MV-4-11 (cell line): ENCODE measurements at regions not wholly inside any gene's neighbourhood (a gene's known extent, or its start where the extent isn't known, plus 50 kb on each side); places are given as distances from the start of the nearest gene placed in this dataset.
"Not testable (repeated sequence)": the region's sequence is repeated elsewhere in the genome, so short reads cannot be mapped to it uniquely, and the experiment has no call there.

Experiments
- DNase-seq: peaks from one replicate; lab custom pipeline; 2025; lab: John Stamatoyannopoulos, UW

- not testable (repeated sequence) for DNase-seq
Measured at GRCh38 chr15:75763635-75764600, 51.3 kb upstream of the CSPG4 start.

DNA sequence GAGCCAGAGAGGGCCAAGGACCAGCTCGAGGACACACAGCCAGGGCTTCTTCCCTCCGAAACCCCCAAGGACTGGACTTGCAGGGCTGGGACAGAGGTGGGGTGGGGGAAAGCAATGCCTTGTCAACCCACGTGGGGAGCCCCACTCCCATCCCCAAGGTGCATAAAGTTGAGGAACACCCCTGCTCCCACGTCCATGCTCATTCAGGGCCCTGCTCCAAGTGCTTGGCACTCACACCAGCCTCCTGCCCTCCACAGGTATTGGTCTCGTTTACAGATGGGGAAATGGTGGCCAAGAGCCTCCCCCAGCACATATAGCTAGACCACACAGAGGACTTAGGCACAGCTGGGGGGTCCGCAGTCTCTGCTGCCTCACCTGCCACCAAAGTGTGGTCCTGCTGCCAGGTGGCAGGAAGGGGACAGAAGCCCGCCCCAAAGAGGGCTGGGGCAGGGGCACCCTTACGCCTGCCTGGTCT, 50.5 kb upstream of the CSPG4 start:
- DNase-seq, result no peak
